Esophagus muscularis mucosa (tissue), 4 donors: ENCODE measurements at regions not wholly inside any gene's neighbourhood (a gene's known extent, or its start where the extent isn't known, plus 50 kb on each side); places are given as distances from the start of the nearest gene placed in this dataset.
"Not testable (repeated sequence)": the region's sequence is repeated elsewhere in the genome, so short reads cannot be mapped to it uniquely, and the experiment has no call there.

Source experiments
- DNase-seq: peaks from one replicate; pipeline ENCODE4 v3.0.0-alpha.2; 2017; ENCODE audit errors: extremely low spot score
- H3K27ac ChIP-seq, 4 donors: fragments of 200-600 bp; sonication (generic); replicated peaks in 1 of 4; 1 replicate in 3 of 4; 2 replicates in 1 of 4; pipeline ENCODE4 v1.5.1; 2016 to 2019; ENCODE audit warnings: mild to moderate bottlenecking in 1 of 4
- H3K27me3 ChIP-seq, 4 donors: fragments of 200-600 bp; sonication (generic); one replicate each; pipeline versions ENCODE4 v1.5.1 to v1.6.0; 2016 to 2019
- H3K36me3 ChIP-seq, 4 donors: fragments of 200-600 bp; sonication (generic); one replicate each; pipeline ENCODE4 v1.5.1; 2016 to 2019
- H3K4me1 ChIP-seq, 4 donors: fragments of 200-600 bp; sonication (generic); one replicate each; pipeline ENCODE4 v1.5.1; 2016 to 2019
- H3K4me3 ChIP-seq, 4 donors: fragments of 200-600 bp; sonication (generic); 1 replicate in 2 of 4; 2 replicates in 2 of 4; pipeline ENCODE4 v1.5.1; 2016 to 2019; ENCODE audit warnings: mild to moderate bottlenecking in 4 of 4, moderate library complexity in 1 of 4
- H3K9me3 ChIP-seq, 4 donors: fragments of 200-600 bp; sonication (generic); 1 replicate in 3 of 4; 2 replicates in 1 of 4; pipeline ENCODE4 v1.5.1; 2016 to 2019
- CTCF ChIP-seq, 3 experiments: fragments of 200-600 bp in 2 of 3; fragments of 450-650 bp in 1 of 3; sonication (generic) in 2 of 3; IDR thresholded peaks; one replicate each; pipeline ENCODE4 v1.5.1; 2017 to 2019; ENCODE audit warnings: antibody characterized with exemption in 3 of 3, mild to moderate bottlenecking in 2 of 3, moderate library complexity in 1 of 3
- EP300 ChIP-seq: sonication (generic); formaldehyde crosslinking; IDR thresholded peaks from one replicate; pipeline ENCODE4 v1.6.1; 2017; ENCODE audit warnings: antibody characterized with exemption
- POLR2A ChIP-seq: fragments of 450-650 bp; IDR thresholded peaks from one replicate; pipeline ENCODE4 v1.6.1; 2017; ENCODE audit warnings: antibody characterized with exemption, moderate library complexity, mild to moderate bottlenecking, low read depth
- POLR2AphosphoS5 ChIP-seq, 2 donors: sonication (generic); formaldehyde crosslinking; IDR thresholded peaks; one replicate each; pipeline ENCODE4 v1.6.1; 2017; ENCODE audit warnings: antibody characterized with exemption in 2 of 2
- WGBS: methylation state at CpG from one replicate; pipeline ENCODE4 v1.1.5; 2018; 5-methylcytosine and 5-hydroxymethylcytosine counted together
- intact Hi-C: fragments of 100-400 bp; cut with DNase I; formaldehyde crosslinking; loops from one replicate; pipeline ENCODE4 v1.15.1; 2023

- H3K9me3 ChIP-seq: peaks cover 0 to 23% (median 17%) of the 10 kb centered on the region in 4 donors
- 84% methylated on average over 2 of the region's 2 CpGs for WGBS
These were observed 238.6 kb downstream of the LRIG3 start for GRCh38 chr12:58681730-58682129.

GRCh38 chr12:58695263-58695662 lies 225.0 kb downstream of the LRIG3 start:
- H3K27me3 ChIP-seq: no peaks in the 10 kb centered on the region
- no peak for DNase-seq
- TF ChIP-seq EP300 (no peak), POLR2AphosphoS5 (IDR thresholded peaks at IDR 0.05) (no peak), CTCF (IDR thresholded peaks at IDR 0.05) (no peak), POLR2A (no peak)
- no peaks in the 10 kb centered on the region for H3K36me3 ChIP-seq
- no peak overlapping the region for H3K27ac ChIP-seq
- peaks cover 0 to 5% (median 2%) of the 10 kb centered on the region in 4 donors for H3K9me3 ChIP-seq
- no peak overlapping the region for H3K4me3 ChIP-seq
- no peaks in the 10 kb centered on the region for H3K4me1 ChIP-seq
- intact Hi-C loops: no loop called here
- 91% methylated on average over 11 of the region's 11 CpGs for WGBS

More at GRCh38 chr12:58681730-58682129, 238.6 kb downstream of the LRIG3 start:
- H3K36me3 ChIP-seq: no peaks in the 10 kb centered on the region
- no peak overlapping the region for H3K27ac ChIP-seq
- TF ChIP-seq POLR2A (no peak), POLR2AphosphoS5 (IDR thresholded peaks at IDR 0.05) (no peak), CTCF (IDR thresholded peaks at IDR 0.05) (no peak)
- no peaks in the 10 kb centered on the region for H3K27me3 ChIP-seq
- no peak overlapping the region for H3K4me3 ChIP-seq
- H3K4me1 ChIP-seq: no peaks in the 10 kb centered on the region
- DNase-seq: no peak
- intact Hi-C loops: no loop called here

GRCh38 chr12:58701536-58701935 lies 218.8 kb downstream of the LRIG3 start:
- 87% methylated on average over 7 of the region's 8 CpGs for WGBS
- H3K27me3 ChIP-seq: no peaks in the 10 kb centered on the region
- TF ChIP-seq POLR2A (no peak), EP300 (no peak), CTCF (IDR thresholded peaks at IDR 0.05) (no peak), POLR2AphosphoS5 (IDR thresholded peaks at IDR 0.05) (no peak)
- no peaks in the 10 kb centered on the region for H3K4me1 ChIP-seq
- no peak for DNase-seq
- no peak overlapping the region for H3K27ac ChIP-seq
- intact Hi-C loops: no loop called here
- peaks cover 0 to 6% (median 3%) of the 10 kb centered on the region in 4 donors for H3K9me3 ChIP-seq
- no peaks in the 10 kb centered on the region for H3K36me3 ChIP-seq
- H3K4me3 ChIP-seq: no peak overlapping the region

GRCh38 chr12:58703866-58704265 lies 216.4 kb downstream of the LRIG3 start:
- intact Hi-C loops: no loop called here
- 66% methylated on average over 3 of the region's 3 CpGs for WGBS

GRCh38 chr12:58704770-58705169 lies 215.5 kb downstream of the LRIG3 start:
- H3K27me3 ChIP-seq, H3K36me3 ChIP-seq, H3K27ac ChIP-seq, intact Hi-C loops, H3K9me3 ChIP-seq, DNase-seq, H3K4me1 ChIP-seq, H3K4me3 ChIP-seq: not testable (repeated sequence)

More at GRCh38 chr12:58703866-58704265, 216.4 kb downstream of the LRIG3 start:
- DNase-seq: no peak
- no peaks in the 10 kb centered on the region for H3K36me3 ChIP-seq
- no peaks in the 10 kb centered on the region for H3K27me3 ChIP-seq
- no peak overlapping the region for H3K27ac ChIP-seq
- TF ChIP-seq POLR2A: no peak
- no peak for TF ChIP-seq CTCF (IDR thresholded peaks at IDR 0.05)
- no peak for TF ChIP-seq POLR2AphosphoS5 (IDR thresholded peaks at IDR 0.05)
- TF ChIP-seq EP300: no peak
- H3K9me3 ChIP-seq: peaks cover 0 to 6% (median under 1%) of the 10 kb centered on the region in 4 donors
- no peaks in the 10 kb centered on the region for H3K4me1 ChIP-seq
- H3K4me3 ChIP-seq: no peak overlapping the region
